RWPE2 (cell line): ENCODE measurements at regions not wholly inside any gene's neighbourhood (a gene's known extent, or its start where the extent isn't known, plus 50 kb on each side); places are given as distances from the start of the nearest gene placed in this dataset.
"Not testable (repeated sequence)": the region's sequence is repeated elsewhere in the genome, so short reads cannot be mapped to it uniquely, and the experiment has no call there.

Experiments
- ATAC-seq: fragments of 200-7000 bp; cut with Tn5 transposase; 3 replicates; pipeline ENCODE4 v1.9.1; 2021; ENCODE audit warnings: low read depth
- DNase-seq: peaks from one replicate; pipeline ENCODE4 v3.0.0-alpha.2; 2020; ENCODE audit warnings: low spot score
- H3K27ac ChIP-seq: fragments of 450-650 bp; 2 replicates; pipeline ENCODE4 v1.5.1; 2017; ENCODE audit warnings: mild to moderate bottlenecking; ENCODE audit not compliant: poor library complexity, severe bottlenecking
- H3K27me3 ChIP-seq: fragments of 250-450 bp; sonication (Bioruptor Pico); 2 replicates; pipeline ENCODE4 v1.5.1; 2021; ENCODE audit warnings: mild to moderate bottlenecking, moderate library complexity; ENCODE audit not compliant: insufficient read depth, poor library complexity, severe bottlenecking
- H3K36me3 ChIP-seq: fragments of 250-450 bp; sonication (Bioruptor Pico); 2 replicates; pipeline ENCODE4 v1.5.1; 2020; ENCODE audit warnings: low read depth, mild to moderate bottlenecking, moderate library complexity
- H3K4me1 ChIP-seq: fragments of 250-450 bp; sonication (Bioruptor Pico); 2 replicates; pipeline ENCODE4 v1.5.1; 2021; ENCODE audit warnings: mild to moderate bottlenecking, moderate library complexity; ENCODE audit not compliant: insufficient read depth, poor library complexity, severe bottlenecking
- H3K4me3 ChIP-seq: fragments of 250-450 bp; sonication (Bioruptor Pico); 2 replicates; pipeline ENCODE4 v1.5.1; 2021; ENCODE audit warnings: mild to moderate bottlenecking, moderate library complexity; ENCODE audit not compliant: severe bottlenecking
- H3K9me3 ChIP-seq: fragments of 250-450 bp; sonication (Bioruptor Pico); 2 replicates; pipeline ENCODE4 v1.5.1; 2021; ENCODE audit warnings: mild to moderate bottlenecking, moderate library complexity; ENCODE audit not compliant: severe bottlenecking
- CTCF ChIP-seq: fragments of 450-650 bp; IDR thresholded peaks from one replicate; pipeline ENCODE4 v1.5.1; 2017; ENCODE audit warnings: mild to moderate bottlenecking, moderate library complexity; ENCODE audit not compliant: poor library complexity, severe bottlenecking

- Histone ChIP-seq H3K36me3 (no peaks in the 10 kb centered on the region), H3K9me3 (no peaks in the 10 kb centered on the region), H3K4me1 (no peaks in the 10 kb centered on the region), H3K27me3 (peaks cover 11% of the 10 kb centered on the region), H3K27ac (no peak overlapping the region), H3K4me3 (no peak overlapping the region)
- ATAC-seq (no peak; the same call in 2 of the 3 replicates), DNase-seq (no peak)
- TF ChIP-seq CTCF: no peak
Measured at GRCh38 chr15:68492855-68493254, 60.9 kb upstream of the ITGA11 start.

- H3K4me1 ChIP-seq: no peaks in the 10 kb centered on the region
- TF ChIP-seq CTCF: no peak
- no peak for ATAC-seq
- no peak overlapping the region for H3K27ac ChIP-seq
- no peak for DNase-seq
- H3K9me3 ChIP-seq: no peaks in the 10 kb centered on the region
- peaks cover 11% of the 10 kb centered on the region for H3K27me3 ChIP-seq
- no peaks in the 10 kb centered on the region for H3K36me3 ChIP-seq
- H3K4me3 ChIP-seq: no peak overlapping the region
Measured at GRCh38 chr15:68493629-68494028, 61.7 kb upstream of the ITGA11 start.

- Histone ChIP-seq H3K9me3 (no peaks in the 10 kb centered on the region), H3K27me3 (peaks cover 11% of the 10 kb centered on the region), H3K4me1 (no peaks in the 10 kb centered on the region), H3K27ac (no peak overlapping the region), H3K36me3 (no peaks in the 10 kb centered on the region), H3K4me3 (no peak overlapping the region)
- TF ChIP-seq CTCF: no peak
- ATAC-seq: no peak
- no peak for DNase-seq
Measured at GRCh38 chr15:68494573-68495110, 62.7 kb upstream of the ITGA11 start.

GRCh38 chr15:68495221-68495950 is 63.4 kb upstream of the ITGA11 start:
- H3K27ac ChIP-seq: no peak overlapping the region
- H3K4me1 ChIP-seq: no peaks in the 10 kb centered on the region
- H3K36me3 ChIP-seq: no peaks in the 10 kb centered on the region
- peaks cover 11% of the 10 kb centered on the region for H3K27me3 ChIP-seq
- no peak overlapping the region for H3K4me3 ChIP-seq
- H3K9me3 ChIP-seq: no peaks in the 10 kb centered on the region
- DNase-seq: no peak
- ATAC-seq: no peak
- TF ChIP-seq CTCF: no peak

- Histone ChIP-seq H3K27me3 (peaks cover 11% of the 10 kb centered on the region), H3K4me1 (no peaks in the 10 kb centered on the region), H3K9me3 (no peaks in the 10 kb centered on the region), H3K4me3 (no peak overlapping the region), H3K27ac (no peak overlapping the region), H3K36me3 (no peaks in the 10 kb centered on the region)
- no peak for DNase-seq
- no peak for TF ChIP-seq CTCF
- no peak for ATAC-seq
Measured at GRCh38 chr15:68495981-68496705, 64.2 kb upstream of the ITGA11 start.

- DNase-seq, H3K4me3 ChIP-seq, H3K9me3 ChIP-seq, H3K36me3 ChIP-seq, H3K27ac ChIP-seq, ATAC-seq, H3K27me3 ChIP-seq, H3K4me1 ChIP-seq: not testable (repeated sequence)
Measured at GRCh38 chr15:68496751-68497150, 64.8 kb upstream of the ITGA11 start.
